Endothelial cell of umbilical vein (primary cell): ENCODE measurements at regions not wholly inside any gene's neighbourhood (a gene's known extent, or its start where the extent isn't known, plus 50 kb on each side); places are given as distances from the start of the nearest gene placed in this dataset.

Experiments used
- BruUV-seq: library from RNA; stranded (reverse); fragments of 400-500 nt; replicated peaks from 2 replicates; lab custom pipeline; 2021; lab: Mats Ljungman, UMichigan
- CTCF ChIA-PET: fragments of 300-600, 350-600 bp; sonication (Branson Sonifier 250); formaldehyde crosslinking; loops from one replicate; lab custom pipeline; 2021; ENCODE audit warnings: antibody characterized with exemption, inconsistent platforms; lab: Charles Lee
- POLR2A ChIA-PET: fragments of 300-600, 350-600 bp; sonication (Branson Sonifier 250); formaldehyde crosslinking; loops from one replicate; lab custom pipeline; 2021; ENCODE audit warnings: antibody characterized with exemption, inconsistent platforms; lab: Charles Lee
- DNase-seq: peaks from one replicate; pipeline ENCODE4 v3.0.0-alpha.2; 2011; ENCODE audit warnings: low read depth, low spot score
- FAIRE-seq: peaks from 2 replicates; lab custom pipeline; 2011; peaks lifted over from hg19 to GRCh38; lab: Jason Lieb, UNC
- H2AFZ ChIP-seq: 2 replicates; pipeline ENCODE4 v1.6.0; 2012; ENCODE audit warnings: low read depth, low read length, control low read depth, inconsistent platforms
- H3K27ac ChIP-seq: 2 replicates; pipeline ENCODE4 v1.5.1; 2011; ENCODE audit warnings: low read depth, mild to moderate bottlenecking, control low read depth, low read length, moderate library complexity; ENCODE audit not compliant: insufficient read depth
- H3K27me3 ChIP-seq, 2 experiments: 2 replicates each; pipeline versions ENCODE4 v1.6.0 to v1.6.1; 2011; ENCODE audit warnings: low read length in 2 of 2, mixed read lengths in 1 of 2; ENCODE audit not compliant: control insufficient read depth in 2 of 2, insufficient read depth in 2 of 2
- H3K36me3 ChIP-seq, 2 experiments: 2 replicates in 1 of 2; 3 replicates in 1 of 2; pipeline ENCODE4 v1.5.1; 2011; ENCODE audit warnings: low read length in 2 of 2, mild to moderate bottlenecking in 1 of 2, moderate library complexity in 1 of 2; ENCODE audit not compliant: control insufficient read depth in 2 of 2, insufficient read depth in 2 of 2; ENCODE audit errors: extremely low read depth in 1 of 2
- H3K4me1 ChIP-seq: 3 replicates; pipeline ENCODE4 v1.5.1; 2011; ENCODE audit warnings: mild to moderate bottlenecking, low read length; ENCODE audit not compliant: control insufficient read depth, insufficient read depth; ENCODE audit errors: extremely low read depth
- H3K4me2 ChIP-seq: 2 replicates; pipeline ENCODE4 v1.6.1; 2011; ENCODE audit warnings: low read length, control low read depth, mixed read lengths; ENCODE audit not compliant: insufficient read depth
- H3K4me3 ChIP-seq, 3 experiments: fragments of 200-600 bp in 1 of 3; sonication (generic), shearing (Covaris generic) in 1 of 3; replicated peaks in 1 of 3; 2 replicates each; pipeline ENCODE4 v1.5.1; 2011 to 2016; ENCODE audit warnings: control low read depth in 3 of 3, low read length in 3 of 3, mild to moderate bottlenecking in 2 of 3, inconsistent platforms in 1 of 3, low read depth in 1 of 3, moderate library complexity in 1 of 3; ENCODE audit not compliant: insufficient read depth in 1 of 3
- H3K79me2 ChIP-seq: 2 replicates; pipeline ENCODE4 v1.6.0; 2012; ENCODE audit warnings: low read length, inconsistent platforms; ENCODE audit not compliant: control insufficient read depth, insufficient read depth
- H3K9ac ChIP-seq: replicated peaks from 2 replicates; pipeline ENCODE3; 2011; ENCODE audit warnings: low read length, control low read depth; ENCODE audit not compliant: insufficient read depth; ENCODE audit errors: extremely low read depth
- H3K9me1 ChIP-seq: replicated peaks from 3 replicates; pipeline ENCODE4 v1.6.0; 2011; ENCODE audit warnings: mild to moderate bottlenecking, low read length; ENCODE audit not compliant: control insufficient read depth, insufficient read depth; ENCODE audit errors: extremely low read depth
- H3K9me3 ChIP-seq: replicated peaks from 2 replicates; pipeline ENCODE4 v1.5.1; 2012; ENCODE audit warnings: low read length, inconsistent platforms; ENCODE audit not compliant: control insufficient read depth, insufficient read depth
- H4K20me1 ChIP-seq: replicated peaks from 2 replicates; pipeline ENCODE3; 2011; ENCODE audit warnings: mild to moderate bottlenecking, low read length; ENCODE audit not compliant: control insufficient read depth, insufficient read depth; ENCODE audit errors: extremely low read depth
- EZH2 ChIP-seq: IDR thresholded peaks from 2 replicates; pipeline ENCODE4 v1.6.1; 2012; ENCODE audit warnings: borderline replicate concordance, low read depth, mild to moderate bottlenecking, moderate library complexity, low read length, inconsistent platforms; ENCODE audit not compliant: severe bottlenecking
- FOS ChIP-seq: IDR thresholded peaks from 2 replicates; pipeline ENCODE4 v1.6.1; 2011; ENCODE audit warnings: mild to moderate bottlenecking, low read length, moderate library complexity, borderline replicate concordance; ENCODE audit not compliant: insufficient read depth
- GATA2 ChIP-seq: IDR thresholded peaks from 2 replicates; pipeline ENCODE4 v1.7.0; 2011; ENCODE audit warnings: low read depth, mild to moderate bottlenecking, moderate library complexity, mixed read lengths, low read length; ENCODE audit not compliant: insufficient read length, insufficient read depth
- JUN ChIP-seq: IDR thresholded peaks from 2 replicates; pipeline ENCODE4 v1.6.1; 2011; ENCODE audit warnings: borderline replicate concordance, low read depth; ENCODE audit not compliant: insufficient read length, insufficient read depth
- MYC ChIP-seq: IDR thresholded peaks from one replicate; pipeline ENCODE4 v1.6.1; 2011; ENCODE audit warnings: mild to moderate bottlenecking, low read depth, low read length
- POLR2A ChIP-seq: IDR thresholded peaks from 2 replicates; pipeline ENCODE4 v1.6.1; 2012; ENCODE audit warnings: low read depth, mild to moderate bottlenecking, control low read depth, low read length
- POLR2AphosphoS5 ChIP-seq: IDR thresholded peaks from 2 replicates; pipeline ENCODE4 v1.6.1; 2012; ENCODE audit warnings: low read depth, mild to moderate bottlenecking, control low read depth, low read length, moderate library complexity; ENCODE audit not compliant: insufficient read depth
- dilution Hi-C: fragments of 300-500 bp; cut with MboI; formaldehyde crosslinking; loops from one replicate; pipeline ENCODE4 v1.15.0; 2019; ENCODE audit warnings: low sequenced_read_pairs; ENCODE audit not compliant: extremely low pct_ligation_motif_present
- intact Hi-C: fragments of 100-400 bp; cut with micrococcal nuclease; formaldehyde crosslinking; loops from one replicate; pipeline ENCODE4 v1.10.0; 2022
- TF ChIP-seq, protein P1 (sequence below), 2 donors: IDR thresholded peaks; 1 replicate in 1 of 2; 2 replicates in 1 of 2; pipeline ENCODE4 v1.5.1; 2011; ENCODE audit warnings: low read length in 2 of 2, mild to moderate bottlenecking in 2 of 2, moderate library complexity in 2 of 2, control low read depth in 1 of 2, inconsistent platforms in 1 of 2, low read depth in 1 of 2; ENCODE audit not compliant: insufficient read depth in 1 of 2; ENCODE audit errors: extremely low read depth in 1 of 2
- TF ChIP-seq, protein P2 (sequence below): IDR thresholded peaks from 2 replicates; pipeline ENCODE4 v1.6.1; 2011; ENCODE audit not compliant: insufficient read depth, insufficient read length

GRCh38 chr6:16056263-16056870 lies 72.5 kb upstream of the MYLIP start:
- H3K4me1 ChIP-seq, result no peaks in the 10 kb centered on the region
- no peaks in the 10 kb centered on the region for H3K9me1 ChIP-seq
- intact Hi-C loops, result no loop called here
- no peak overlapping the region for H3K27ac ChIP-seq
- no peak overlapping the region for H3K4me3 ChIP-seq
- no peaks in the 10 kb centered on the region for H3K9me3 ChIP-seq
- no TSS peak for BruUV-seq
- H3K27me3 ChIP-seq, result no peaks in the 10 kb centered on the region
- H3K79me2 ChIP-seq, result no peaks in the 10 kb centered on the region
- H2AFZ ChIP-seq, result no peak overlapping the region
- ChIA-PET CTCF (no interaction called here), POLR2A (no interaction called here)
- FAIRE-seq (no peak), DNase-seq (no peak)
- H4K20me1 ChIP-seq, result no peaks in the 10 kb centered on the region
- no peak for TF ChIP-seq JUN
- TF ChIP-seq GATA2, result no peak
- TF ChIP-seq, protein P1, sequence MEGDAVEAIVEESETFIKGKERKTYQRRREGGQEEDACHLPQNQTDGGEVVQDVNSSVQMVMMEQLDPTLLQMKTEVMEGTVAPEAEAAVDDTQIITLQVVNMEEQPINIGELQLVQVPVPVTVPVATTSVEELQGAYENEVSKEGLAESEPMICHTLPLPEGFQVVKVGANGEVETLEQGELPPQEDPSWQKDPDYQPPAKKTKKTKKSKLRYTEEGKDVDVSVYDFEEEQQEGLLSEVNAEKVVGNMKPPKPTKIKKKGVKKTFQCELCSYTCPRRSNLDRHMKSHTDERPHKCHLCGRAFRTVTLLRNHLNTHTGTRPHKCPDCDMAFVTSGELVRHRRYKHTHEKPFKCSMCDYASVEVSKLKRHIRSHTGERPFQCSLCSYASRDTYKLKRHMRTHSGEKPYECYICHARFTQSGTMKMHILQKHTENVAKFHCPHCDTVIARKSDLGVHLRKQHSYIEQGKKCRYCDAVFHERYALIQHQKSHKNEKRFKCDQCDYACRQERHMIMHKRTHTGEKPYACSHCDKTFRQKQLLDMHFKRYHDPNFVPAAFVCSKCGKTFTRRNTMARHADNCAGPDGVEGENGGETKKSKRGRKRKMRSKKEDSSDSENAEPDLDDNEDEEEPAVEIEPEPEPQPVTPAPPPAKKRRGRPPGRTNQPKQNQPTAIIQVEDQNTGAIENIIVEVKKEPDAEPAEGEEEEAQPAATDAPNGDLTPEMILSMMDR (IDR thresholded peaks at IDR 0.05; ENCODE audit: extremely low read depth in 1 of 2, insufficient read depth in 1 of 2, low read depth in 1 of 2, low read length in 2 of 2), result no peak
- TF ChIP-seq EZH2, result no peak
- TF ChIP-seq POLR2A, result no peak
- TF ChIP-seq, protein P2, sequence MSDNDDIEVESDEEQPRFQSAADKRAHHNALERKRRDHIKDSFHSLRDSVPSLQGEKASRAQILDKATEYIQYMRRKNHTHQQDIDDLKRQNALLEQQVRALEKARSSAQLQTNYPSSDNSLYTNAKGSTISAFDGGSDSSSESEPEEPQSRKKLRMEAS, result no peak
- no peak for TF ChIP-seq MYC
- TF ChIP-seq POLR2AphosphoS5, result no peak
- TF ChIP-seq FOS, result no peak
- dilution Hi-C loops, result no loop called here
- no peak overlapping the region for H3K9ac ChIP-seq
- no peak overlapping the region for H3K4me2 ChIP-seq
- H3K36me3 ChIP-seq, result no peaks in the 10 kb centered on the region
